ENCODE measurements at regions not wholly inside any gene's neighbourhood (a gene's known extent, or its start where the extent isn't known, plus 50 kb on each side); places are given as distances from the start of the nearest gene placed in this dataset.

DNA sequence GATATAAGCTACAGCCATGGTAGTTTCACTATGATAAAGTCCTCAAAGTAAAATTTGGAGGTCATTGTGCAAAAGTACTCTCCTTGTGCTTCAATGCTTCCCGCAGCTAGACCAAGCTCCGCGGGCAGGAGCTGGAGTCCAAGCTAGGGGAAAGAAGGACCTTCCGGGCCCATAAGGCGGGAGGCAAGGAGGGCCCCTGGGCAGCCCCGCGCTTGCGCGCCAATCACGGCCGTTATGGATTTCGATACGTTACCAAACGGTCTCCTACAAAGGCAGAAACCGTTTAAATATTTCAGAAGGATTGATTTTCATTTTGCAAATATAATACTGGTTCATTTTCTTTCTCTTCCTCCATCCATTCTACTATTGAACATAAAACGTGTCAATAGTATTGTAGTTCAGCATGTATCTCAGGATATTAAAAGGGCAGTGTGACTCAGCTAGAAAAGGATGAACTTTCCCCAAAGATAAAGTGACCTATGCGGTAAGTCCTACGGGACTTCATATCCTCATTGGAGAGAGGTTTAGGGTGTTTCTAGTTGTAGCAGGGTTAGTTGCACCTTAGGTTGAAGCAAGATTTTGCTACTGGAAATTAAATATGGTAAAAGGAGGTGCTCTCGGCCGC lies 128.0 kb downstream of the KIF20B start:
- no peak for DNase-seq (ENCODE audit: low read depth, low spot score)

GRCh38 chr10:89829887-89830269 lies 128.5 kb downstream of the KIF20B start:
- DNase-seq (ENCODE audit: low read depth, low spot score): no peak

DNA sequence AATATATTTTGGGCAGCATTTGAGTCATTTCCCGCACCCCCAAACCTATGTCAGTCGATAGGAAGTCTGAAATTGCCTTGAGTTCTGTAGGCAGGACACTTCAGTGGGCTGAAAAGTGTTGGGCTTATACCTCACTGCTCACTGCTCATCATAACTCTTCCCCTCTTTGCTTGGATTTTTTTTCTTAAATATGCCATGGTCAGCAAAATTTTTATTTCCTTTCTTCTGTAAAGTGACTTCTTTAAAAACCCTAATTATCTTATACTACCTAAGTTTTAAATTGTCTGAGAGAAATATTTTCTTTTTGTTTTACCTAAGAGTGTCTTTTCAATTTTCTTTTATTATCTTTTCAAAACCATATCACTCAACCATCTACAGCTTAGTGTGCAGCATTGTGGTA lies 129.2 kb downstream of the KIF20B start:
- no peak for DNase-seq (ENCODE audit: low read depth, low spot score)

DNA sequence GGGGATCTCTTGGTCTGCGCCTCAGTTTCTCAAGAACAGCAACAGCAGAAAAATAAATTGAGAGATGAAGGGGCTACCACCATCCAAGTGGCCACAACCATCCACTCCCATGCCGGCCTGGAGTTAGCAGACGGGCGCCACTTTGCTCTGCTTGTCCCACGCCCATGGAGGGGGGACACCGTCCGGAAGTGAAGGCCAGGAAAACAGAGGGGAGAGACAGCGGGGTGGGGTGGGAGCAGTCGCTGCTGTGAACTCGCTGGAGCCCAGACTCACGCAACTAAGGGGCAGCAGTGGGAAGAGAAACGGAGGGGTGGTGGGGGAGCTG lies 135.4 kb downstream of the KIF20B start:
- no peak for DNase-seq (ENCODE audit: low read depth, low spot score)

- DNase-seq (ENCODE audit: low read depth, low spot score): no peak
These were observed 136.0 kb downstream of the KIF20B start for GRCh38 chr10:89837165-89838043.

- DNase-seq (ENCODE audit: low read depth, low spot score): no peak
These were observed 136.7 kb downstream of the KIF20B start for GRCh38 chr10:89838044-89838615.

- no peak for DNase-seq (ENCODE audit: low read depth, low spot score)
These were observed 144.3 kb downstream of the KIF20B start for GRCh38 chr10:89845541-89846280.

DNA sequence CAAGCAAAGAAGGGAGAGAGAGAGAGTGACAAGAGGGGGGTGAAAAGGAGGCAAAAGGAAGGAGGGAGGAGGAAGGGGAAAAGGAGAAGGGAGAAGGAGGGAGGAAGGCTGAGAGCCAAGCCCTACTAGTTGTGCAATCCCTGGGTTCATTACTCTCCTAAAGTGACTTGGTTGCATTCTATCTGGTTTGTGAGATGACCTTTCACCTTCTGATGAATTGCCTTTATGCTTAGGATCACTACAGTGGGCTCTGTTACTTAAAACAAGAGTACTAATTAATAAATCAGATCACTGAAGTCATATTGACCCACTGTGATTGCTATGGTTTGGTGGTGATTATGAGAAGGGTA lies 144.9 kb downstream of the KIF20B start:
- DNase-seq (ENCODE audit: low read depth, low spot score): no peak

- DNase-seq (ENCODE audit: low read depth, low spot score): no peak
These were observed 145.4 kb downstream of the KIF20B start for GRCh38 chr10:89846786-89847185.

DNA sequence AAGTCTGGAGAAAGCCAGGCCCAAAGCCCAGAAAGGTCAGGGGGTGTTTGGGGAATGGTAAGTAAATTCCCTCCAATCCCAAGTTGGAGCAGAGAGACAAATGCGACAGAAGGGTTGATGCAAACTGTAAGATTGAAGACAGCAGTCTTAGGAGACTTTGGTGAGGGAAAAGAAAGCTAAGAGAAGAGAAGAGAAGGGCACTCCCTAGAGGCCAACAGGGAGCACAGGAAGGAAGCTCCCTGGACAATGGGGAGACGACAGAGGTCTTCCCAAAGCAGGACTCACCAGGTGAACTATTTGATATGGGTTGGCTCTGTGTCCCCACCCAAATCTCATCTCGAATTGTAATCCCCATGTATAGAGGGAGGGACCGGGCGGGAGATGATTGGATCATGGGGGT lies 151.5 kb downstream of the KIF20B start:
- no peak for DNase-seq (ENCODE audit: low read depth, low spot score)

GRCh38 chr10:89853781-89854191 lies 152.4 kb downstream of the KIF20B start:
- no peak for DNase-seq (ENCODE audit: low read depth, low spot score)

- no peak for DNase-seq (ENCODE audit: low read depth, low spot score)
These were observed 156.1 kb downstream of the KIF20B start for GRCh38 chr10:89857431-89858042.

- no peak for DNase-seq (ENCODE audit: low read depth, low spot score)
These were observed 159.8 kb downstream of the KIF20B start for GRCh38 chr10:89861199-89861573.

DNA sequence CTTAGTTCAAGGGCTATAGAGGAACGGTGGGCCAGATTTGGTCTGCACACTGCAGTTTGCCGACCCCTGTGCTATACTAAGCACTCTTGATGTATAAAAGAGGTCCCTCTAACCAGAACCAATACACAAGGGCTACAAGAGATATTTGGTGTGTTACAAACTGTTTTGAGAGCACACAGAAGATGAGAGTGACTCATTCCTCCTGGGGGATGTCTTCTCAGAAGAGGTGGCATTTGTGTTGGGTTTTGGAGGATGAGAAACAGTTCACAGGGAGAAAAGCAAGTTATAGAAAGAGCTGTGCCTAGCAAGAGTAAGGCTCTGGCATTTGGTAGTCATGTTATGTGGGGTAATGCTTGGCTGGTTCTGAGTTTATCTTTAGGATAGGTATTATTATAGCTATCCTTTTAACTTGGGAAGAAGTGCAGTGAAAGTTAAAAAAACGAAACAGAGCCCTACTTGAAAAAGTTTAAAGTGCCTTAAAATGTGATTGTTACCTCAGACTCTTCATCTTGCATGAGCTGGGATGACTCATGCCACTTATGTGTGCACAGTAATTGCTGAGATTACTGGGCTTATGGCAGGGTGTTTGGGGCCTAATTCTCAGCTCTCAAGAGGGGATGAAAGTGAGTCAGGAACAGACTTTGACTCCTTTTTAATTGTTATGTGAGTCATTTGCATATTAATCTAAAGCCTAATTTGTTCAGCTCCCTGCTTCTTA lies 160.4 kb downstream of the KIF20B start:
- DNase-seq (ENCODE audit: low read depth, low spot score): no peak

DNA sequence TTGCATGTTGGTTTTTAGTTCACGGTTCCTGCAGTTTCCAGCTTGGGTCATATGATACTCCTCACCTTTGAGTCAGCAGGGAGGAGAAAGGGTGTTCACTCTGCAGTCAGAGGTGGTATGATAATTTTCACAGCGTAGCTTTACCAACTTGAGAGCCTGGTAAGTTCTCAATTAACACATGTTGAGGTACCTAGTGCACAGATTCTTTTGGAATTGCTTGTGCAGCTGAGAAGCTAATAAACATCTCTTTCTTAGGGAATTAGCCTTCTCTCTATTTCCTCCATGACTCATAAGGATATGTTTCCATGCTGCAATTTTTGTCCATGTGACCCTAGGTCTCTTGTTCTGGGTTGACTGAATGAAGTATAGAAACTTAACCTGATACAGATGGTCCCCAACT lies 166.6 kb downstream of the KIF20B start:
- no peak for DNase-seq (ENCODE audit: low read depth, low spot score)

DNA sequence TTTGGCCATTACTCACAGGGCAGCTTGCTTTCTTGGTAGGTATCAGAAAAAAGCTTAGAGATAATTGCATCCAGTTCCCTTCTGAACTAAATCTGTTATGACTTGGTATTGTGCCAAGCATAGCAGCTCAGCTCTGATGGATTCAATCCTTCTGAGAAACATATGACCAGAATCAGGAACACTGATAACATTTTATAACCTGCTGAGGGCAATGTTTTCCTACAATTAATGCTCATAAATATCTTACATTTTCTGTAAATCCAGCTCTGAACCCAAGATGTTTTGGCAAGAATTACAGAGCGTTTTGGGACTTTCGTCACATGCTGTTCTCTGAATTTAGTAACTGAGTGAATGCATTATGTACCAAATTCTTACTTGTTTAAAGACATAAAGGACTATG lies 167.8 kb downstream of the KIF20B start:
- DNase-seq (ENCODE audit: low read depth, low spot score): no peak

GRCh38 chr10:89869592-89870156 lies 168.3 kb downstream of the KIF20B start:
- no peak for DNase-seq (ENCODE audit: low read depth, low spot score)

- no peak for DNase-seq (ENCODE audit: low read depth, low spot score)
These were observed 169.5 kb downstream of the KIF20B start for GRCh38 chr10:89870936-89871335.

- DNase-seq (ENCODE audit: low read depth, low spot score): no peak
These were observed 171.7 kb downstream of the KIF20B start for GRCh38 chr10:89873055-89873454.

GRCh38 chr10:89875557-89875956 lies 174.2 kb downstream of the KIF20B start:
- DNase-seq (ENCODE audit: low read depth, low spot score): no peak

GRCh38 chr10:89879121-89879520 lies 177.7 kb downstream of the KIF20B start:
- DNase-seq (ENCODE audit: low read depth, low spot score): no peak

Data from pulmonary artery endothelial cell (primary cell).